ENCODE measurements at regions not wholly inside any gene's neighbourhood (a gene's known extent, or its start where the extent isn't known, plus 50 kb on each side); places are given as distances from the start of the nearest gene placed in this dataset.

DNA sequence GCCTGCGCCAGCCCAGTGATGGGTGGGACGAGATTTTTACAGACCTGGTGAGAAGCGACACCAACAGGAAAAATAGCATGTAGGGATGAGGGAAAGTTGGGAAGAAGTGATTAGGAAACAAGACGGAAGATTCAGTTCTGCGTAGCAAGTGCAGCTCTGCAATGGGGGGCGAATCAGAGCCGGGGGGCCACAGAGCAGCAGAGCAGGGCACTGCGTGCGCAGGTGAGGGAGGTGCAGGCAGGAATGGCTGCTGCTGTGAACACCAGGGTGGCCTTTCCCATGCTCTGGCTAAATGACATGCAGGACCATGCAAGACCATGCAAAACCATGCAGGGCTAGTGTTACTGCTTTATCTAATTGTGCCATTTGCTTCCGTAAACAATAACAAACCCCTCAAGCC, 442.7 kb upstream of the FRG1 start:
- TF ChIP-seq, protein P1, sequence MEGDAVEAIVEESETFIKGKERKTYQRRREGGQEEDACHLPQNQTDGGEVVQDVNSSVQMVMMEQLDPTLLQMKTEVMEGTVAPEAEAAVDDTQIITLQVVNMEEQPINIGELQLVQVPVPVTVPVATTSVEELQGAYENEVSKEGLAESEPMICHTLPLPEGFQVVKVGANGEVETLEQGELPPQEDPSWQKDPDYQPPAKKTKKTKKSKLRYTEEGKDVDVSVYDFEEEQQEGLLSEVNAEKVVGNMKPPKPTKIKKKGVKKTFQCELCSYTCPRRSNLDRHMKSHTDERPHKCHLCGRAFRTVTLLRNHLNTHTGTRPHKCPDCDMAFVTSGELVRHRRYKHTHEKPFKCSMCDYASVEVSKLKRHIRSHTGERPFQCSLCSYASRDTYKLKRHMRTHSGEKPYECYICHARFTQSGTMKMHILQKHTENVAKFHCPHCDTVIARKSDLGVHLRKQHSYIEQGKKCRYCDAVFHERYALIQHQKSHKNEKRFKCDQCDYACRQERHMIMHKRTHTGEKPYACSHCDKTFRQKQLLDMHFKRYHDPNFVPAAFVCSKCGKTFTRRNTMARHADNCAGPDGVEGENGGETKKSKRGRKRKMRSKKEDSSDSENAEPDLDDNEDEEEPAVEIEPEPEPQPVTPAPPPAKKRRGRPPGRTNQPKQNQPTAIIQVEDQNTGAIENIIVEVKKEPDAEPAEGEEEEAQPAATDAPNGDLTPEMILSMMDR (IDR thresholded peaks at IDR 0.05) = no peak
- TF ChIP-seq POLR2A (IDR thresholded peaks at IDR 0.05) = no peak
- TF ChIP-seq EP300 (IDR thresholded peaks at IDR 0.05) = no peak
